GM12873 (cell line): ENCODE measurements at regions not wholly inside any gene's neighbourhood (a gene's known extent, or its start where the extent isn't known, plus 50 kb on each side); places are given as distances from the start of the nearest gene placed in this dataset.

Experiments
- TF ChIP-seq, protein P1 (sequence below): IDR thresholded peaks from 2 replicates; pipeline ENCODE4 v1.5.1; 2012; ENCODE audit warnings: low read depth, mild to moderate bottlenecking, moderate library complexity, low read length, control low read depth; ENCODE audit not compliant: insufficient read depth; ENCODE audit errors: missing control alignments

DNA sequence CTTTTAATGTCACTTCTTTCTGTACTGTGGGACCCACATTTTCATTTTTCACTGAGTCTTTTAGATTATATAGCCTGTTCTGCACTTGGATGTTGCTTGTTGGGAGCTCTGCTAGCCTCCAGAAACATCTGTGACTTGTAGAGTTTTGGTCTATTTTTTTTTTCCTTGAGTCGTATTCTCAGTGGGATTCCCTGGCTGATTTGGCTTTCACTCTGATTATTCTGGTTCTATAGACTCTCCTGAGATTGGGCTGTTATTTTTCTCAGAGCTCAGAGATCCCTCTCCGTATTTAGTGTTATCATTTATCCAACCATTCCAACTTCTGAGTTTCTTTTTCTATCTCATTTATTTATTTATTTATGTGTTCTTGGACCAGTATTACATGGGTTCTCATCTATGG, 339.3 kb downstream of the FAM170A start:
- TF ChIP-seq, protein P1, sequence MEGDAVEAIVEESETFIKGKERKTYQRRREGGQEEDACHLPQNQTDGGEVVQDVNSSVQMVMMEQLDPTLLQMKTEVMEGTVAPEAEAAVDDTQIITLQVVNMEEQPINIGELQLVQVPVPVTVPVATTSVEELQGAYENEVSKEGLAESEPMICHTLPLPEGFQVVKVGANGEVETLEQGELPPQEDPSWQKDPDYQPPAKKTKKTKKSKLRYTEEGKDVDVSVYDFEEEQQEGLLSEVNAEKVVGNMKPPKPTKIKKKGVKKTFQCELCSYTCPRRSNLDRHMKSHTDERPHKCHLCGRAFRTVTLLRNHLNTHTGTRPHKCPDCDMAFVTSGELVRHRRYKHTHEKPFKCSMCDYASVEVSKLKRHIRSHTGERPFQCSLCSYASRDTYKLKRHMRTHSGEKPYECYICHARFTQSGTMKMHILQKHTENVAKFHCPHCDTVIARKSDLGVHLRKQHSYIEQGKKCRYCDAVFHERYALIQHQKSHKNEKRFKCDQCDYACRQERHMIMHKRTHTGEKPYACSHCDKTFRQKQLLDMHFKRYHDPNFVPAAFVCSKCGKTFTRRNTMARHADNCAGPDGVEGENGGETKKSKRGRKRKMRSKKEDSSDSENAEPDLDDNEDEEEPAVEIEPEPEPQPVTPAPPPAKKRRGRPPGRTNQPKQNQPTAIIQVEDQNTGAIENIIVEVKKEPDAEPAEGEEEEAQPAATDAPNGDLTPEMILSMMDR = no peak

DNA sequence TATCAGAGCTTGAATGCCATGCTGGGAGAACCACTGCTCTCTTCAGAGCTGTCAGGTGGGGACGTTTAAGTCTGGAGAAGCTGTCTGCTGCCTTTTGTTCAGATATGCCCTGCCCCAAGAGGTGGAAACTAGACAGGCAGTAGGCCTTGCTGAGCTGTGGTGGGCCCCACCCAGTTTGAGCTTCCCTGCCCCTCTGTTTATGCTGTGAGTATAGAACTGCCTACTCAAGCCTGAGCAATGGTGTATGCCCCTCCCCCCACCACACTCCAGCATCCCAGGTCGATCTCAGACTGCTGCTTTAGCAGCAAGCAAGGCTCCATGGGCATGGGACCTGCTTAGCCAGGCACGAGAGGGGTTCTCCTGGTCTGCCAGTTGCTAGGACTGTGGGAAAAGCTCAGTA, 362.3 kb downstream of the FAM170A start:
- TF ChIP-seq, protein P1 = no peak

DNA sequence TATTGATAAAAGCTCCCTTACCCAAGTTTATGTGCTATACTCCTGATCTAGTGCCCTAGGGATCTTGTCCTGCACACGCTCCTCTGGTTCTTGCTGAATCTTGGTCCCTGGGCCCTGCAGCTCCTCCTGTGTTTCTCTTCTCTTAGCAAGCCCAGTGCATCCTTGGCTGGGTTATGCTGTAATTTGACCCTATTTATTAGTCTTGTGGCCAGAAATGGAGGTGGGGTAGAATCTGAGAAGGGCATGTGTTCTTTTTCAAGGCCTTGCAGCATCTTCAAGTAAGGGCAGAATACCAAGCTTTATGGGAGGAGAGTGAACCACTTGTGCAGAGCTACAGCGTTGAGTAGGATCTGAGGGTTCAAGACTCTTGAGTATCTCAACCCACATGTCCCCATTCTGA, 366.8 kb downstream of the FAM170A start:
- TF ChIP-seq, protein P1 = no peak

DNA sequence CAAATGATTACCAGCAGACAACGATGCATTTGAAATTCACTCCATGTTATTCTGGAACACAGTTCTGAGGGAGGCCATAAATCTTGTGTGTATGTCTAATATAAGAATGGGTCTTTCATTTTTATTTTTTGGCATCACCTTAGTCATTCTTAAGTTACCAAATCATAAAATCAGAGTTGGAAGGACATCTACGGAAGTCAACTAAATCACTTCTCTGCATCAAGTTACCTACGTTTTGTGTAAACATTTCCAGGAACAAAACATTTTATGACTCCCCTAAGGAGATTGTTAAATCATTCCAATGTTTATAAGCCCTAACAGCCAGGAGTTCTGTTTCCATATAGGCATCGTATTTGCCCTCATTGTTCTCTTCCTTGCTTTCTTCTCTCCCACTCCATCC, 378.2 kb downstream of the FAM170A start:
- TF ChIP-seq, protein P1 = no peak

DNA sequence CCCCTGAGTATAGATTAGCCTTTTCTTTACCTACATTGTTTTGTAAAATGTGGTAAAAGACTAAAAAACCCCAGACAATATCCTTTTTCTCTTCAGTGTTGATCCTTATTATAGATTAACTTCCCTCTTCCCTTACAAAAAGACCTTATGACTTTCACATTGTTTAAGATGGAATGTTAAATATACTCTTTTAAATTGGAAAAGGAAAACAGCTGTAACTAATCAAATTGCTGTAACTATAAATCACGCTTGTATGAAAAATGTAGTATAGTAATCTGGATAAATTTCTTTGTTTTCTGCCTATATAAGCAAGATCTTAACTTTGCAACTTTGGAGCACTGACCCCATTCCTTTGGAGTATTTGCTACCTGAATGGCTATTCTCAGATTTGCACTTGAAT, 383.1 kb downstream of the FAM170A start:
- TF ChIP-seq, protein P1 = no peak

DNA sequence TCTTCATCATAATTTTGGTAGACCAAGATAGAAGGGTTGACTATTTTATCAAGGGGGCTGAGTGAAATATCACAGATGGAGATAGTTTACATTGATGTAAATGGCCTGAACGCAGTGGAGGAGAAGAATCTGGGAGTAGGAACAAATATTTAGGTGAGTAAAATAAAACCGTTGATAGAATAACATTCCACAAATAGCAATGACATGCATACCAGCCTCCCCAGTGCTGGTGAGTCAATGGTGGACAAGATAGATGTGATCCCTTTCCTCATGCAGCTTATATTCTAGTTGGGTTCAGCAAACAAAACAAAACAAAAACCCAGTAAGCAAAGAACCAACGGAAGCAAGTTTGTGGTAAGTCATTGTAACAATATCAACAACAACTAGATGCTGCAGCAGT, 385.2 kb downstream of the FAM170A start:
- TF ChIP-seq, protein P1 = no peak

DNA sequence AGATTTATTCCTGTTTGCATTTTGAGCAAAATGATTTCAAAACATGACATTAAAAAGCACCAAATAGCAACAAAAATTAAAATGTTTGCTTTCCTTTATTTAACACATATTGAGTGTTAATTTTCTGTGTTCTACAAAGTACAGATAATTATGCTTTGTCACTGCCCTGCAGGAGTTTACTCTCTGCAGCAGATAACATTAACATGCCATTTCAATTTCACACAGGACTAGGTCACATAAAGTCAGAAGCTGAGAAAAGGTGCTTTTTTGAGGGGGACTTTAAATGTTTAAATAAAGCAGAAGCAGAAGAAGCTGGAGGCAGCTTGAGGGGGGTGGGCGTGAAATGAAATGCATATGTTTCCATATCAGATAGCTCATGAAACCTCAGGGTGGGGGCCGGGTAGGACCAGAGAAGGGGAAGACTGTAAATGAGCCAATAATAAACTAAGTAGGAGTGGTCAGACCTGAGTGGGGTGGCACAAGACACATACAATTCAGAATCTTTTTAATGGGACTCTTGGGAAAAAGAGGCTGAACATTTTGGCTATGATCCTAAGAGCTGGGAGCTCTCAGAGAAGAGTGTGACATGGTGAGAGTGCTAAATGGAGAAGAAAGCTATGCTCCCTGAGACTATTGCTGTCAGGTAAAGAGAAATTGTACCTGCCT, 387.5 kb downstream of the FAM170A start:
- TF ChIP-seq, protein P1 = no peak
